Colonic mucosa (tissue), 4 donors: ENCODE measurements at regions not wholly inside any gene's neighbourhood (a gene's known extent, or its start where the extent isn't known, plus 50 kb on each side); places are given as distances from the start of the nearest gene placed in this dataset.

Experiments used
- DNase-seq: peaks from one replicate; pipeline ENCODE4 v3.0.0-alpha.2; 2020
- H3K27ac ChIP-seq: fragments of 200-600 bp; one replicate; pipeline ENCODE4 v1.8.0; 2021
- H3K27me3 ChIP-seq: fragments of 200-600 bp; one replicate; pipeline ENCODE4 v1.8.0; 2021
- H3K36me3 ChIP-seq: fragments of 200-600 bp; one replicate; pipeline ENCODE4 v1.8.0; 2021
- H3K4me1 ChIP-seq: fragments of 200-600 bp; one replicate; pipeline ENCODE4 v1.8.0; 2021; ENCODE audit warnings: mild to moderate bottlenecking
- H3K4me3 ChIP-seq: fragments of 200-600 bp; one replicate; pipeline ENCODE4 v1.8.0; 2021
- H3K9ac ChIP-seq, 2 donors: one replicate each; pipeline ENCODE4 v1.7.0; 2013; ENCODE audit warnings: control low read depth in 2 of 2, low read depth in 2 of 2, low read length in 2 of 2
- H3K9me3 ChIP-seq: fragments of 200-600 bp; one replicate; pipeline ENCODE4 v1.8.0; 2021
- intact Hi-C: fragments of 100-400 bp; cut with DNase I; formaldehyde crosslinking; loops from one replicate; pipeline ENCODE4 v1.14.1; 2022
- TF ChIP-seq, protein P1 (sequence below): fragments of 200-600 bp; IDR thresholded peaks from one replicate; pipeline ENCODE4 v1.8.0; 2022; ENCODE audit warnings: antibody characterized with exemption, mild to moderate bottlenecking
- donor health status: healthy.
- donor health status: DM: no; HTN: no; CAD: no.
- donor health status: DM: no; HTN: no; CAD: no.

DNA sequence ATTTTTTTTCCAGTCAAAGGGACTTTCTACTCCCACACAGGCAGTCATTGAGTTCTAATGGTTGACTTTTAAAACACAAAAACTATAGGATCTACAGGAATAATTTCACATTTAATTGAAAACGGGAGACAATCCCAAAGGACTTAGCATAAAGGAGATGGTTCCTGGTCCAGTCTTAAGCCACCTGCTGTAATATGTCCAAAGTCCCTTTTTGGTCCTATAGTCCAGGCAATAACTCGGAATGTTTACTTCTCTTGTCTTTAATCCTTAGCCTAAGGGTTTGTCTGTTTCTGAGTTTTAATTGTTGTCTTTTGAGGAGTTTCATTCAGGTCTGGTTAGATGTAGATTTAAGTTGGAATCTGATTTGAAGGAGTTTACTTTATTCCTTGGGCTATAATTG lies 184.9 kb downstream of the BAMBI start:
- no peaks in the 10 kb centered on the region for H3K4me1 ChIP-seq
- H3K9me3 ChIP-seq: no peaks in the 10 kb centered on the region
- no peaks in the 10 kb centered on the region for H3K27me3 ChIP-seq
- TF ChIP-seq, protein P1, sequence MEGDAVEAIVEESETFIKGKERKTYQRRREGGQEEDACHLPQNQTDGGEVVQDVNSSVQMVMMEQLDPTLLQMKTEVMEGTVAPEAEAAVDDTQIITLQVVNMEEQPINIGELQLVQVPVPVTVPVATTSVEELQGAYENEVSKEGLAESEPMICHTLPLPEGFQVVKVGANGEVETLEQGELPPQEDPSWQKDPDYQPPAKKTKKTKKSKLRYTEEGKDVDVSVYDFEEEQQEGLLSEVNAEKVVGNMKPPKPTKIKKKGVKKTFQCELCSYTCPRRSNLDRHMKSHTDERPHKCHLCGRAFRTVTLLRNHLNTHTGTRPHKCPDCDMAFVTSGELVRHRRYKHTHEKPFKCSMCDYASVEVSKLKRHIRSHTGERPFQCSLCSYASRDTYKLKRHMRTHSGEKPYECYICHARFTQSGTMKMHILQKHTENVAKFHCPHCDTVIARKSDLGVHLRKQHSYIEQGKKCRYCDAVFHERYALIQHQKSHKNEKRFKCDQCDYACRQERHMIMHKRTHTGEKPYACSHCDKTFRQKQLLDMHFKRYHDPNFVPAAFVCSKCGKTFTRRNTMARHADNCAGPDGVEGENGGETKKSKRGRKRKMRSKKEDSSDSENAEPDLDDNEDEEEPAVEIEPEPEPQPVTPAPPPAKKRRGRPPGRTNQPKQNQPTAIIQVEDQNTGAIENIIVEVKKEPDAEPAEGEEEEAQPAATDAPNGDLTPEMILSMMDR: no peak
- DNase-seq: no peak
- H3K36me3 ChIP-seq: no peaks in the 10 kb centered on the region
- H3K4me3 ChIP-seq: no peak overlapping the region
- H3K9ac ChIP-seq: no peak overlapping the region
- H3K27ac ChIP-seq: no peak overlapping the region
- intact Hi-C loops: no loop called here

DNA sequence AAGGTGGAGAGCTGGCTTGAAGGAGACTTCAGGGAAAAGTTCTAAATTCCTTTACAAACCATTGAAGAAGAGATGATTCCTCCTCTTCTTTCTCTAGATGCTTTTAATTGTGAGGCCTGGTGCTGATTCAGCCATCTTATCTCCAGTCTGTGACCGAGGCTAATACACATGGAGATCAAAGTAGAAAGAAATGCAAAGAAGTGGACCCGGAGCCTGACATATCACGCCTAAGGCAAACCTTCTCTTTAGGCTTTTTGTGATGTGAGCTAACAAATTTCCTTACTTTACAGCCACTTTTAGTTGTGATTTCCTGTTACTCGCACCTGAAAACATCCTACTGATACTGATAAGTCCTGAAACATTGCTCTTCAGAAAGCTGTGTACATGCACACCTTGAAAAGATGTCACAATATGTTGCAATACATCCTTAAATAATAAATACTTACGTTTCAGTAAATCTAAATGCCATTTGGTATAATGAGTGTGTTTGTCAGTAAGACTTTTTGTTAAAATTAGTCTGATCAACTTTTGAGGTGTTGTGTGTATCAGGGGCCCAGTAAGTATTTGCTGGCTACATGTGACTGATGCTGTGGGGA lies 192.4 kb downstream of the BAMBI start:
- intact Hi-C loops: loop anchor here (10.0 kb wide), 1 partner anchor 195 kb away; the partner anchor contains the start of gene BAMBI
- TF ChIP-seq, protein P1: no peak
- no peak for DNase-seq

DNA sequence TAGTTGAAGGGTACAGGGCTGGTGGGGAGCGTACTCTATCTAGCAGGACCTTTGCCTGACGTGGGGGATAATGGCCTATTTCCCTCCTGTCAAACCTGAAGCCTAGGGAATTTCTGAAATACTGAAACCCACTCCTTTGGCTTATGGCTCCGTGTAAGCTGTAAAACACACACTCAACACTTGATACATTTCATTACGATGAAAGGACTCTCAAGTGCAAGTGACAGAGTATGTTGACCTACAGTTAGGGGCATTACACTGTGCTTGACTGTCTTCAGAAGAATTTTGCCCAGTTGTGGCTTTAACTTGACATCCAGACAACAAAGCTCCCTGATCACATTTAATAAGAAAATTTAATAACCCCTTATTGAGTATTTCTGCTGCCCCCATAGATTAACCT lies 194.3 kb downstream of the BAMBI start:
- H3K36me3 ChIP-seq: no peaks in the 10 kb centered on the region
- no peaks in the 10 kb centered on the region for H3K4me1 ChIP-seq
- H3K27ac ChIP-seq: no peak overlapping the region
- no peaks in the 10 kb centered on the region for H3K27me3 ChIP-seq
- TF ChIP-seq, protein P1: no peak
- H3K9me3 ChIP-seq: no peaks in the 10 kb centered on the region
- no peak for DNase-seq
- intact Hi-C loops: loop anchor here (10.0 kb wide), 1 partner anchor 197 kb away; the partner anchor contains the start of gene BAMBI
- no peak overlapping the region for H3K9ac ChIP-seq
- no peak overlapping the region for H3K4me3 ChIP-seq

More for the DNA sequence above, 192.4 kb downstream of the BAMBI start:
- Histone ChIP-seq H3K9me3 (no peaks in the 10 kb centered on the region), H3K36me3 (no peaks in the 10 kb centered on the region), H3K9ac (no peak overlapping the region), H3K4me1 (no peaks in the 10 kb centered on the region), H3K27ac (no peak overlapping the region), H3K27me3 (no peaks in the 10 kb centered on the region), H3K4me3 (no peak overlapping the region)

DNA sequence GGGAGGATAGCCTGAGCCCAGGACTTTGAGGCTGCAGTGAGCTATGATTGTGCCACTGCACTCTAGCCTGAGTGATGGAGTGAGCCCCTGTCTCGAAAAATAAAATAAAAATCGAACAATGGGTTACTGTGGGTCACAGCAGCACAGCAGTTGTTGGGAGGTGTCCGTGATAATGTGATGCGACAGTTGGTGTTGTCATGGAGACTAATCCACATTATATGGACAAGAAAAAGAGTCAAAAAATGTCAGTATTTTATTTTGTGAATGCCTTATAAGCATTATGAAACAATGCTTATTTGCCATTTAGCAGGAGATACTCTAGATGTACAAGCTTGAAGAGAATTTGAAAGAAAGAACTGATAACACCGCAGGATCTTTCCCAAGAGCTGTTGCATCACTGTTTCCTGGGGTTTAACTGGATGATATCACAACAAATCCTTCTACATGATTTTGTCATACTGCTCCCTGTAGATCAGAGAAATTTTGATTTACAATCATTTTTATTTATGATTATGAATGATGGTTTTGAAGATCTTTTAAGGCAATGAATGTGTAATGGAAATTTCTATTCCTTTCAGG lies 195.4 kb downstream of the BAMBI start:
- TF ChIP-seq, protein P1: no peak
- intact Hi-C loops: loop anchor here (10.0 kb wide), 1 partner anchor 198 kb away; the partner anchor contains the start of gene BAMBI
- no peaks in the 10 kb centered on the region for H3K36me3 ChIP-seq
- H3K9me3 ChIP-seq: no peaks in the 10 kb centered on the region
- H3K4me3 ChIP-seq: no peak overlapping the region
- no peak for DNase-seq
- no peak overlapping the region for H3K27ac ChIP-seq
- H3K27me3 ChIP-seq: no peaks in the 10 kb centered on the region
- H3K4me1 ChIP-seq: no peaks in the 10 kb centered on the region
- H3K9ac ChIP-seq: no peak overlapping the region

DNA sequence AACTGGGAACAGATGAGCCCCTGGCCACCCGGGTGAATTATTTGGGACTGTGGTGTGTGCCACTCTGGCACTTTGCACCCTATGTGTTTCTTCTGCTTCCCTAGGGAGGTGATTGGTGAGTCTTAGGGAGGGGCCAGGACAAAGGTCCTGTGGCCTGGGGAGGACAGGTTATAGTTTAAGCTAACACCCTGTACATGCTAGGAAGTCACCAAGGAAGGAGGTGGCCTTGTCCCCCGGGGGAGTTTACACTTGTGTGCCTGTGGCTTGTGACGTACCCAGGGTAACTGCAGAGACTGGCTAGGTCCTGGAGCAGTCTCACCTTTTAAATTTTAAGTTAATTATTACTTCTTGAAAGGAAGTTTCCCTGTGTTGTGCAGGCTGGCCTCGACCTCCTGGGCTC lies 196.2 kb downstream of the BAMBI start:
- Histone ChIP-seq H3K9me3 (no peaks in the 10 kb centered on the region), H3K4me3 (no peak overlapping the region), H3K4me1 (no peaks in the 10 kb centered on the region), H3K36me3 (no peaks in the 10 kb centered on the region), H3K27me3 (no peaks in the 10 kb centered on the region), H3K9ac (no peak overlapping the region), H3K27ac (no peak overlapping the region)
- intact Hi-C loops: loop anchor here (10.0 kb wide), 1 partner anchor 199 kb away; the partner anchor contains the start of gene BAMBI
- TF ChIP-seq, protein P1: no peak
- peak; percentile 79 for DNase-seq
